Ovary (tissue), 3 donors: ENCODE measurements at regions not wholly inside any gene's neighbourhood (a gene's known extent, or its start where the extent isn't known, plus 50 kb on each side); places are given as distances from the start of the nearest gene placed in this dataset.

Source experiments
- EP300 ChIP-seq: sonication (generic); formaldehyde crosslinking; IDR thresholded peaks from one replicate; pipeline ENCODE4 v1.6.1; 2017; ENCODE audit warnings: antibody characterized with exemption
- POLR2A ChIP-seq: fragments of 450-650 bp; IDR thresholded peaks from one replicate; pipeline ENCODE4 v1.6.1; 2017; ENCODE audit warnings: antibody characterized with exemption, mild to moderate bottlenecking, moderate library complexity
- TF ChIP-seq, protein P1 (sequence below), 3 donors: fragments of 450-650 bp in 2 of 3; fragments of 200-600 bp in 1 of 3; IDR thresholded peaks; one replicate each; pipeline versions ENCODE4 v1.5.1 to v1.8.0; 2016 to 2022; ENCODE audit warnings: antibody characterized with exemption in 3 of 3, mild to moderate bottlenecking in 1 of 3
- donor health status: DM: no; HTN: no; CAD: no.

DNA sequence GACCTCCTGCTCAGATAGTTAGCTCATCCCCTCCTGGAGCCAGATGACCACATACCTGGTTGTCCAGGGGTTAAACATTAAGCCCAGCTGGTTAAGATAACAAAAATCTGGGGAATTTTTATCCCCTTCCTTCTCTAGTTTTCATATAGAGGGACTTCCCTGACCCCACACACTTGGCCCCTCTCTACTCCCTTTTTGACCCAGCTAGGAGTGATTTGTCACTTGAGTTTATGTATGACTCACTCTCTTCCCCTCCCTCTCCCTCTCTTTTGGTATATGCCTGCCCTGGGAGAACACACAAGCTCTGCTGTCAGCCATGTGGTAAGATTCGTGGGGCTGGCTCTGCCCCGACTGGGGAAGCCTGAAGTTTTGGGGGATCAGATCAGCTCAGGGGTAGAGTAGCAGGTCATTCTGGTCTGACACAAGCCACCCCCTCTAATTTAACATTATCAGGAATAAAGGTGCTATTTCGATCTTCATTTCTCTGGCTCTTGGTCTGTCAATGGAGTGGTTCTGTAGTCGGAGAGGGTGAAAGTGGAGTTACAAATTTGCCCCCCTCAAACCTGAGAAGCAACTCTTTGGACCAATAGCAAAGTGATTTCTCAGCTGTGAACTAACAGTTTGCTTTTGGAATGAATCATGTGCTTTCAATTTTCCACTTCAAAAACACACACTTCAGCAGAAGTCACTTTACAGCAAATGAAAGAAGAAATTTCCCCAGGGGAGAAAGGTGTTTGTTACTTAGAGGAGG lies 415.3 kb upstream of the CADM1 start:
- TF ChIP-seq, protein P1, sequence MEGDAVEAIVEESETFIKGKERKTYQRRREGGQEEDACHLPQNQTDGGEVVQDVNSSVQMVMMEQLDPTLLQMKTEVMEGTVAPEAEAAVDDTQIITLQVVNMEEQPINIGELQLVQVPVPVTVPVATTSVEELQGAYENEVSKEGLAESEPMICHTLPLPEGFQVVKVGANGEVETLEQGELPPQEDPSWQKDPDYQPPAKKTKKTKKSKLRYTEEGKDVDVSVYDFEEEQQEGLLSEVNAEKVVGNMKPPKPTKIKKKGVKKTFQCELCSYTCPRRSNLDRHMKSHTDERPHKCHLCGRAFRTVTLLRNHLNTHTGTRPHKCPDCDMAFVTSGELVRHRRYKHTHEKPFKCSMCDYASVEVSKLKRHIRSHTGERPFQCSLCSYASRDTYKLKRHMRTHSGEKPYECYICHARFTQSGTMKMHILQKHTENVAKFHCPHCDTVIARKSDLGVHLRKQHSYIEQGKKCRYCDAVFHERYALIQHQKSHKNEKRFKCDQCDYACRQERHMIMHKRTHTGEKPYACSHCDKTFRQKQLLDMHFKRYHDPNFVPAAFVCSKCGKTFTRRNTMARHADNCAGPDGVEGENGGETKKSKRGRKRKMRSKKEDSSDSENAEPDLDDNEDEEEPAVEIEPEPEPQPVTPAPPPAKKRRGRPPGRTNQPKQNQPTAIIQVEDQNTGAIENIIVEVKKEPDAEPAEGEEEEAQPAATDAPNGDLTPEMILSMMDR (IDR thresholded peaks at IDR 0.05), result no peak
- no peak for TF ChIP-seq POLR2A
- no peak for TF ChIP-seq EP300
